A673 (cell line): ENCODE measurements at regions not wholly inside any gene's neighbourhood (a gene's known extent, or its start where the extent isn't known, plus 50 kb on each side); places are given as distances from the start of the nearest gene placed in this dataset.
"Not testable (repeated sequence)": the region's sequence is repeated elsewhere in the genome, so short reads cannot be mapped to it uniquely, and the experiment has no call there.

Source experiments
- BruUV-seq: library from RNA; stranded (reverse); fragments of 400-500 nt; replicated peaks from 2 replicates; lab custom pipeline; 2021; lab: Mats Ljungman, UMichigan
- CTCF ChIA-PET: fragments of 300-600 bp; sonication (Branson Sonifier 250); formaldehyde crosslinking; loops from one replicate; lab custom pipeline; 2022; ENCODE audit warnings: antibody characterized with exemption; lab: Charles Lee
- POLR2A ChIA-PET: fragments of 300-600 bp; sonication (Branson Sonifier 250); formaldehyde crosslinking; loops from one replicate; lab custom pipeline; 2022; ENCODE audit warnings: antibody characterized with exemption; ENCODE audit not compliant: low non-redundant PET; lab: Charles Lee
- DNase-seq: peaks from one replicate; pipeline ENCODE4 v3.0.0-alpha.2; 2015; ENCODE audit warnings: low spot score
- H3K27ac ChIP-seq: fragments of 200-600 bp; sonication (generic); 2 replicates; pipeline ENCODE4 v1.5.1; 2016; ENCODE audit warnings: mixed run types, low read depth, mild to moderate bottlenecking, mixed read lengths, antibody characterized with exemption, low read length; ENCODE audit not compliant: poor library complexity, severe bottlenecking
- H3K27me3 ChIP-seq: fragments of 200-600 bp; sonication (generic); replicated peaks from 2 replicates; pipeline ENCODE4 v1.6.1; 2017; ENCODE audit warnings: mixed run types, low read depth, mild to moderate bottlenecking, mixed read lengths, antibody characterized with exemption, low read length; ENCODE audit not compliant: insufficient read depth, poor library complexity
- H3K36me3 ChIP-seq: fragments of 200-600 bp; sonication (generic); 2 replicates; pipeline ENCODE4 v1.6.1; 2016; ENCODE audit warnings: mixed run types, mild to moderate bottlenecking, mixed read lengths, antibody characterized with exemption, low read length; ENCODE audit not compliant: insufficient read depth, poor library complexity, severe bottlenecking
- H3K4me1 ChIP-seq: fragments of 200-600 bp; sonication (generic); 2 replicates; pipeline ENCODE4 v1.6.1; 2017; ENCODE audit warnings: mixed run types, mild to moderate bottlenecking, mixed read lengths, antibody characterized with exemption, low read length; ENCODE audit not compliant: insufficient read depth, poor library complexity, severe bottlenecking
- H3K4me3 ChIP-seq: fragments of 200-600 bp; sonication (generic); 2 replicates; pipeline ENCODE4 v1.5.1; 2016; ENCODE audit warnings: low read depth, mixed run types, mild to moderate bottlenecking, mixed read lengths, low read length; ENCODE audit not compliant: poor library complexity, severe bottlenecking
- H3K9me3 ChIP-seq: fragments of 200-600 bp; sonication (generic); 2 replicates; pipeline ENCODE4 v1.6.1; 2016; ENCODE audit warnings: mixed run types, low read depth, mild to moderate bottlenecking, mixed read lengths, antibody characterized with exemption, low read length; ENCODE audit not compliant: poor library complexity, severe bottlenecking
- EZH2 ChIP-seq: fragments of 200-600 bp; sonication (generic); IDR thresholded peaks from 2 replicates; pipeline ENCODE4 v1.6.1; 2017; ENCODE audit warnings: borderline replicate concordance, low read depth, mild to moderate bottlenecking, mixed read lengths, antibody characterized with exemption, low read length; ENCODE audit not compliant: poor library complexity, severe bottlenecking
- intact Hi-C: fragments of 100-400 bp; cut with micrococcal nuclease; formaldehyde crosslinking; loops from one replicate; pipeline ENCODE4 v1.10.0; 2022; ENCODE audit not compliant: unreplicated experiment
- TF ChIP-seq, protein P1 (sequence below): fragments of 300-800, 200-600 bp; sonication (generic); conservative IDR thresholded peaks from 2 replicates; pipeline ENCODE4 v1.5.1; 2017; ENCODE audit warnings: low read depth, mild to moderate bottlenecking, antibody characterized with exemption, low read length, moderate library complexity, mixed read lengths

- CTCF ChIA-PET, H3K4me3 ChIP-seq, H3K36me3 ChIP-seq, H3K27me3 ChIP-seq, H3K9me3 ChIP-seq, POLR2A ChIA-PET, intact Hi-C loops, H3K27ac ChIP-seq, DNase-seq, BruUV-seq: not testable (repeated sequence)
- H3K4me1 ChIP-seq, result peaks cover 29% of the 10 kb centered on the region
Measured at GRCh38 chr6:112689183-112689858, 342.2 kb downstream of the RFPL4B start.

- DNase-seq, result peak; percentile 84
- ChIA-PET CTCF (no interaction called here), POLR2A (interaction anchor here (0.6 to 0.7 kb wide), 2 partner anchors 54 to 386 kb away, joined by 3 to 4 read pairs; no protein-coding TSS in a partner anchor)
- H3K4me3 ChIP-seq, result no peak overlapping the region
- peak overlapping the region; percentile 55 for H3K27ac ChIP-seq
- no peaks in the 10 kb centered on the region for H3K27me3 ChIP-seq
- H3K4me1 ChIP-seq, result peaks cover 39% of the 10 kb centered on the region
- H3K36me3 ChIP-seq, result no peaks in the 10 kb centered on the region
- TF ChIP-seq EZH2, result no peak
- TF ChIP-seq, protein P1, sequence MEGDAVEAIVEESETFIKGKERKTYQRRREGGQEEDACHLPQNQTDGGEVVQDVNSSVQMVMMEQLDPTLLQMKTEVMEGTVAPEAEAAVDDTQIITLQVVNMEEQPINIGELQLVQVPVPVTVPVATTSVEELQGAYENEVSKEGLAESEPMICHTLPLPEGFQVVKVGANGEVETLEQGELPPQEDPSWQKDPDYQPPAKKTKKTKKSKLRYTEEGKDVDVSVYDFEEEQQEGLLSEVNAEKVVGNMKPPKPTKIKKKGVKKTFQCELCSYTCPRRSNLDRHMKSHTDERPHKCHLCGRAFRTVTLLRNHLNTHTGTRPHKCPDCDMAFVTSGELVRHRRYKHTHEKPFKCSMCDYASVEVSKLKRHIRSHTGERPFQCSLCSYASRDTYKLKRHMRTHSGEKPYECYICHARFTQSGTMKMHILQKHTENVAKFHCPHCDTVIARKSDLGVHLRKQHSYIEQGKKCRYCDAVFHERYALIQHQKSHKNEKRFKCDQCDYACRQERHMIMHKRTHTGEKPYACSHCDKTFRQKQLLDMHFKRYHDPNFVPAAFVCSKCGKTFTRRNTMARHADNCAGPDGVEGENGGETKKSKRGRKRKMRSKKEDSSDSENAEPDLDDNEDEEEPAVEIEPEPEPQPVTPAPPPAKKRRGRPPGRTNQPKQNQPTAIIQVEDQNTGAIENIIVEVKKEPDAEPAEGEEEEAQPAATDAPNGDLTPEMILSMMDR, result no peak
- no TSS peak for BruUV-seq
- no peaks in the 10 kb centered on the region for H3K9me3 ChIP-seq
- intact Hi-C loops, result no loop called here
Measured at GRCh38 chr6:112690497-112691202, 343.5 kb downstream of the RFPL4B start.

DNA sequence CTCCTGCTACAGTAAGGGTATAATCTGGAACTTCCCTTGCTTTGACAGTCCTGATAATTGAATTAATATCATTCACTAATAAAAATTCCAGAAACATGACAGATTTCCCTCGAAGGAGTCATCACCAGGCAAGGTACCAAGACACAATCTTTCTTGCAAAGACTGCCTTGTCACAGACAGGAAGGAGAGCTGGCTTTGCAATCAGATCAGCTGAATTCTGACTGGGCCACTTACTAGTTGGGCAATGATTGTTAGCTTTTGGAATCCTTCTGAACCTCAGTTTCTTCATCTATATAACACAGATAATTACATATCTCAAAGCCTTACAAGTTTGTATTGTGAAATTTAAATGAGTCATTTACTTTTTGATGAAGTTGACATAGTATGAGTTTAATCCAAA is 344.2 kb downstream of the RFPL4B start:
- H3K36me3 ChIP-seq, result no peaks in the 10 kb centered on the region
- no peak overlapping the region for H3K4me3 ChIP-seq
- intact Hi-C loops, result no loop called here
- no peaks in the 10 kb centered on the region for H3K27me3 ChIP-seq
- H3K27ac ChIP-seq, result peak overlapping the region; percentile 55
- CTCF ChIA-PET, result no interaction called here
- no peaks in the 10 kb centered on the region for H3K9me3 ChIP-seq
- TF ChIP-seq, protein P1, result no peak
- no peak for TF ChIP-seq EZH2
- BruUV-seq, result no TSS peak
- POLR2A ChIA-PET, result no interaction called here
- peak; percentile 81 for DNase-seq
- H3K4me1 ChIP-seq, result peaks cover 43% of the 10 kb centered on the region
